Inflammatory macrophage treated with lipopolysaccharide for 1 hour (primary cell): ENCODE measurements at regions not wholly inside any gene's neighbourhood (a gene's known extent, or its start where the extent isn't known, plus 50 kb on each side); places are given as distances from the start of the nearest gene placed in this dataset.
"Not testable (repeated sequence)": the region's sequence is repeated elsewhere in the genome, so short reads cannot be mapped to it uniquely, and the experiment has no call there.

Experiments used
- DNase-seq, 2 donors: peaks; one replicate each; pipeline ENCODE4 v3.0.0-alpha.2; 2020 to 2022

- no peak for DNase-seq
These were observed 524.8 kb upstream of the API5 start for GRCh38 chr11:42786981-42787380.

- DNase-seq: not testable (repeated sequence)
These were observed 516.3 kb upstream of the API5 start for GRCh38 chr11:42795483-42795882.

GRCh38 chr11:42800041-42800440, 511.8 kb upstream of the API5 start:
- no peak for DNase-seq

GRCh38 chr11:42802201-42802899, 509.4 kb upstream of the API5 start:
- no peak for DNase-seq

- DNase-seq: no peak
These were observed 505.6 kb upstream of the API5 start for GRCh38 chr11:42806191-42806590.

- no peak for DNase-seq
These were observed 499.4 kb upstream of the API5 start for GRCh38 chr11:42812361-42812760.

- DNase-seq: no peak
These were observed 498.8 kb upstream of the API5 start for GRCh38 chr11:42812960-42813359.

GRCh38 chr11:42816471-42816870, 495.3 kb upstream of the API5 start:
- no peak for DNase-seq

GRCh38 chr11:42819126-42819525, 492.7 kb upstream of the API5 start:
- no peak for DNase-seq

- DNase-seq: not testable (repeated sequence)
These were observed 489.6 kb upstream of the API5 start for GRCh38 chr11:42822188-42822587.

GRCh38 chr11:42823546-42823945, 488.2 kb upstream of the API5 start:
- no peak for DNase-seq

- no peak for DNase-seq
These were observed 487.7 kb upstream of the API5 start for GRCh38 chr11:42824067-42824466.

GRCh38 chr11:42825598-42825997, 486.2 kb upstream of the API5 start:
- DNase-seq: no peak

GRCh38 chr11:42827845-42828244, 484.0 kb upstream of the API5 start:
- no peak for DNase-seq

- no peak for DNase-seq
These were observed 473.8 kb upstream of the API5 start for GRCh38 chr11:42837994-42838393.

- DNase-seq: no peak
These were observed 471.5 kb upstream of the API5 start for GRCh38 chr11:42840176-42840829.

GRCh38 chr11:42840860-42841259, 470.9 kb upstream of the API5 start:
- DNase-seq: no peak

GRCh38 chr11:42841556-42841955, 470.2 kb upstream of the API5 start:
- no peak for DNase-seq

GRCh38 chr11:42849362-42849761, 462.4 kb upstream of the API5 start:
- no peak for DNase-seq

- no peak for DNase-seq
These were observed 454.5 kb upstream of the API5 start for GRCh38 chr11:42857344-42857743.

GRCh38 chr11:42870480-42870879, 441.3 kb upstream of the API5 start:
- DNase-seq: no peak

- DNase-seq: not testable (repeated sequence)
These were observed 437.9 kb upstream of the API5 start for GRCh38 chr11:42873800-42874405.

- DNase-seq: not testable (repeated sequence)
These were observed 430.5 kb upstream of the API5 start for GRCh38 chr11:42881335-42881734.

- DNase-seq: no peak
These were observed 421.0 kb upstream of the API5 start for GRCh38 chr11:42890773-42891172.
